Bronchial epithelial cell (primary cell): ENCODE measurements at regions not wholly inside any gene's neighbourhood (a gene's known extent, or its start where the extent isn't known, plus 50 kb on each side); places are given as distances from the start of the nearest gene placed in this dataset.
A peak's percentile ranks its signal among the peaks of the same experiment; 100 is the strongest.

Source experiments
- DNase-seq: peaks from one replicate; pipeline ENCODE4 v3.0.0-alpha.2; 2010; ENCODE audit warnings: low read depth
- FAIRE-seq: peaks from 2 replicates; lab custom pipeline; 2011; peaks lifted over from hg19 to GRCh38; lab: Jason Lieb, UNC
- H3K27me3 ChIP-seq: 2 replicates; pipeline ENCODE4 v1.5.1; 2011; ENCODE audit warnings: low read length; ENCODE audit not compliant: control insufficient read depth, insufficient read depth
- H3K36me3 ChIP-seq: 2 replicates; pipeline ENCODE4 v1.5.1; 2011; ENCODE audit warnings: low read length; ENCODE audit not compliant: control insufficient read depth, insufficient read depth
- H3K4me3 ChIP-seq: 2 replicates; pipeline ENCODE4 v1.5.1; 2011; ENCODE audit warnings: mild to moderate bottlenecking, low read depth, low read length, control low read depth
- TF ChIP-seq, protein P1 (sequence below): IDR thresholded peaks from 2 replicates; pipeline ENCODE4 v1.5.1; 2011; ENCODE audit warnings: mild to moderate bottlenecking, moderate library complexity, low read length, control low read depth, inconsistent platforms; ENCODE audit not compliant: insufficient read depth, severe bottlenecking

DNA sequence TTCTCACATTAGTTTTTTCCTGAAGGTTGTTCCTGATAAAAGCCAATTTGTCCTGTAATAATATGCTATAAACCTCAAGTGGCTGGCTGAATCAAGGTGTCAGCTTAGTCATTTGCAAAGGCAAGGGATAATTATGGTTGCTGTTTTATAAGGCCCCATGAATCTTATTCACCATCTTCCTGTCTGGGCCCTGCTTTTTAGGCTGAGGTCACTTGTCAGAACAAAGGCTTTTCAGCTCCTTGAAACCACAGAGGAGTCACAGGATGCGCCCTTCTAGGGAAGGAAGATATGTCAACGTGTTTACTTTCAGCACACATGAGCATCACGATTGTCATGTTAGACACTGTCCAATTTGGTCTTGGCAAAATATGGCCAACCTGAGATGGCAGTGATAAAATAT is 64.8 kb upstream of the NAA20 start:
- TF ChIP-seq, protein P1, sequence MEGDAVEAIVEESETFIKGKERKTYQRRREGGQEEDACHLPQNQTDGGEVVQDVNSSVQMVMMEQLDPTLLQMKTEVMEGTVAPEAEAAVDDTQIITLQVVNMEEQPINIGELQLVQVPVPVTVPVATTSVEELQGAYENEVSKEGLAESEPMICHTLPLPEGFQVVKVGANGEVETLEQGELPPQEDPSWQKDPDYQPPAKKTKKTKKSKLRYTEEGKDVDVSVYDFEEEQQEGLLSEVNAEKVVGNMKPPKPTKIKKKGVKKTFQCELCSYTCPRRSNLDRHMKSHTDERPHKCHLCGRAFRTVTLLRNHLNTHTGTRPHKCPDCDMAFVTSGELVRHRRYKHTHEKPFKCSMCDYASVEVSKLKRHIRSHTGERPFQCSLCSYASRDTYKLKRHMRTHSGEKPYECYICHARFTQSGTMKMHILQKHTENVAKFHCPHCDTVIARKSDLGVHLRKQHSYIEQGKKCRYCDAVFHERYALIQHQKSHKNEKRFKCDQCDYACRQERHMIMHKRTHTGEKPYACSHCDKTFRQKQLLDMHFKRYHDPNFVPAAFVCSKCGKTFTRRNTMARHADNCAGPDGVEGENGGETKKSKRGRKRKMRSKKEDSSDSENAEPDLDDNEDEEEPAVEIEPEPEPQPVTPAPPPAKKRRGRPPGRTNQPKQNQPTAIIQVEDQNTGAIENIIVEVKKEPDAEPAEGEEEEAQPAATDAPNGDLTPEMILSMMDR: no peak
- DNase-seq: peak; percentile 39
- no peak for FAIRE-seq

DNA sequence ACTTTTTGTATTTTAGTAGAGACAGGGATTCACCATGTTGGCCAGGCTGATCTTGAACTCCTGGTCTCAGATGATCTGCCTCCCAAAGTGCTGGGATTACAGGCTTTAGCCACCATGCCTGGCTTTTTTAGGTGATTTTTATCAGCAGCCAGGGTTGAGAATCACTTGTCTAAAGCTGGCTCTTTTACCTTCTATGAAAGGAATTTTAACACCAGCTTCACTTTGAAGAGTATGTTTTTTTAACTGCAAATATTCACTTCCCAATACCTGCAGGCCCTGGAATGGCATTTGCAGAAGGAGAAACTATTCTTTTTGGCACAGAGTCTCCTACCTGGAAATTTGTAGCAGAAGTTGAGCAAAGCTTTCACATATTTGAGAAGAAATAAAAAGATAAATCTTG is 63.6 kb upstream of the NAA20 start:
- Histone ChIP-seq H3K27me3 (no peaks in the 10 kb centered on the region), H3K36me3 (peaks cover 7% of the 10 kb centered on the region), H3K4me3 (no peak overlapping the region)
- TF ChIP-seq, protein P1: no peak
- DNase-seq (no peak), FAIRE-seq (no peak)

More for the DNA sequence above, 64.8 kb upstream of the NAA20 start:
- H3K27me3 ChIP-seq: no peaks in the 10 kb centered on the region
- H3K36me3 ChIP-seq: peaks cover 9% of the 10 kb centered on the region
- no peak overlapping the region for H3K4me3 ChIP-seq

DNA sequence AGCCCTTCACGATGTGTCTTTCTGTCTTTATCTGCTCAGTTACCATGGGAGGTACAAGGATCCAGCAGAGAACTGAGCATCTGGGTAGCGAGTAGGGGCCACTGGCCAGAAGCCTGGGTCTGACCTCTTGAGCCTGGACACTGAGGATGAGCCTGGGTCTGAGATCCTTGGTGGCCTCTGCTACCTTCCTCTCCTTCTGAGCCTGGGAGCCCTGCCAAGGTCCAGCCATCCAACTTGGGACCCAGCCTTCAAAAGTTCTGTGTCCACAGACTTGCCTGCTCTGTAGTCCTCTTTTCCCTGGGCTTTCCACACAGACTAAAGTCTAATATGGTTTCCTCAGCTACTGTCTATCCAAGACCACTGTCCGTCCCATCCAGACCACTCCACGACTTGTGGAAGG is 60.2 kb upstream of the NAA20 start:
- peaks cover 11% of the 10 kb centered on the region for H3K36me3 ChIP-seq
- no peak overlapping the region for H3K4me3 ChIP-seq

DNA sequence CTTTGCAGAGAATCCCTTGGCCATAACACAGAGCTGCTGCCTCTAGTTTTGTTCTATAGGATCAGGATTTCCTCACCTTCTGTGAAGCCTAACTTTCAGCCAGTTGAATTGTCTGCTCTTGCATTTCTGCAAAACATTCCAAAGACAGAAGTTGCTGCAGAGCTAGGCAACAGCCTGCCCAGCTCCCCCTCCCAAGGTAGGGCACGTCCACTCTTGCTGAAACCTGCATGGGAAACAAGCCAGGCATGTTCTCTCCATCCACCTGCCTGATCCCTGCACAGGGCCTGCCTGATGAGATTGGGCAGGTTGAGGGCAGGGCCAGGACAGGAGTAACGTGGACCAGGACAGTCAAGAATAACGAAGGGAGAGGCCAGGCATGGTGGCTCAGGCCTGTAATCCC is 58.9 kb upstream of the NAA20 start:
- FAIRE-seq: no peak

More for the DNA sequence above, 60.2 kb upstream of the NAA20 start:
- DNase-seq (no peak), FAIRE-seq (no peak)
- H3K27me3 ChIP-seq: no peaks in the 10 kb centered on the region
- TF ChIP-seq, protein P1: no peak

DNA sequence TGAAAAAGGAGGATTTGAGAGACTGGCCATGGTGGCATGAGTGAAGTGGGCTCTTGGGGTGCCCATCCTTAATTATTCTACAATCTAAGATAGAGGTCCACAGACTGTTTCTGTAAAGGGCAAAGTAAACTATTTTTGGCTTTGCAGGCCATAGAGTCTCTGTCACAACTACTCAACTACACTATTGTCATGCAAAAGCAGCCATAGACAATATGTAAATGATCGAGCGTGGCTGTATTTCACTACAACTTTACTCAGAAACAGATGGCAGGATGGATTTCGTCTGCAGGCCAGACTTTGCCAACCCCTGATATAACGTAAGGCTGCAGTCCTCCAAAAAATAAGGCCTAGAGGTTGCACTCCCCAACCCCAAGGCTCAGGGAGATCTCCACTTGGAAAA is 58.2 kb upstream of the NAA20 start:
- H3K4me3 ChIP-seq: no peak overlapping the region
- peaks cover 11% of the 10 kb centered on the region for H3K36me3 ChIP-seq
- TF ChIP-seq, protein P1: no peak
- no peaks in the 10 kb centered on the region for H3K27me3 ChIP-seq
- DNase-seq (no peak), FAIRE-seq (no peak)

More for the DNA sequence above, 58.9 kb upstream of the NAA20 start:
- Histone ChIP-seq H3K27me3 (no peaks in the 10 kb centered on the region), H3K4me3 (no peak overlapping the region), H3K36me3 (peaks cover 11% of the 10 kb centered on the region)
- peak; percentile 96 for DNase-seq
- TF ChIP-seq, protein P1: no peak

DNA sequence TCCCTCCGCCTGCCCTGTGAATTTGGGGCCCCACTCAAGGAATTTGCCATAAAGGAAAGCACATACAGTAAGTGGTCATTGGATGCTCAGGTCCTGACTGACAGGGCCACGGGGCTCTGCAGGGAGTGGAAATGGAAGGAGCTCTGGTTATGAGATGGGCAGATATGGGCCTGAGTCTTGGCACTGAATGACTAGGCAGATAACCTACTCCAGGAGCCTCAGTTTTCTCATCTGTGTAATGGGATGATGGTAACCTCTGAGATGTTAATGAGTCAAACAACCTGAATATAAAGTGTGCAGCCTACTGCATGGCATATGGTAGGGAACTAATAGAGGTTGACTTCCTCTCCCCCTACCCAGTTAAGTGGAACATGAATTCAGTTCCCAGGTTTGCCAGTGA is 56.4 kb upstream of the NAA20 start:
- no peak overlapping the region for H3K4me3 ChIP-seq
- TF ChIP-seq, protein P1: no peak
- no peak for FAIRE-seq
- H3K27me3 ChIP-seq: no peaks in the 10 kb centered on the region
- peaks cover 11% of the 10 kb centered on the region for H3K36me3 ChIP-seq
- DNase-seq: no peak
